ENCODE measurements at regions not wholly inside any gene's neighbourhood (a gene's known extent, or its start where the extent isn't known, plus 50 kb on each side); places are given as distances from the start of the nearest gene placed in this dataset.
"Not testable (repeated sequence)": the region's sequence is repeated elsewhere in the genome, so short reads cannot be mapped to it uniquely, and the experiment has no call there.

DNA sequence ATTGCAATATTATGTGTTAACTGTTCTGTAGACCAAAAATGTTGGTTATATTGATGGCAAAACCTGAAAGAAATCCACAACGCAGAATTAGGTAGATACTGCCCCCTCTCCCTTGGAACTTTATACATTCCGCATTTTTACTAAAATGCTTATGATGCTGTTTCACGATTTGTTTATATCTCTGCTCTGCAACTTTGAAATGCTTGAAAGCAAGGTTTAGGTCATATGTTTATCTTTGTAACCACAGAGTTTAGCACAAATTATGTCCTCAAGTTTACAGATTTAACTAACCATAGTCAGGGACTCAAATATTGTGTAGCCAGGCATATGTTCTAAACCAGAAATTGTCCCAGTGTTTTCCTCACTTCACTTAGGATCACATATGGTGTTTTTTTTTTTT, 66.1 kb upstream of the H2AZ1 start:
- DNase-seq: no peak
- TF ChIP-seq POLR2A (IDR thresholded peaks at IDR 0.05): no peak
- TF ChIP-seq, protein P1, sequence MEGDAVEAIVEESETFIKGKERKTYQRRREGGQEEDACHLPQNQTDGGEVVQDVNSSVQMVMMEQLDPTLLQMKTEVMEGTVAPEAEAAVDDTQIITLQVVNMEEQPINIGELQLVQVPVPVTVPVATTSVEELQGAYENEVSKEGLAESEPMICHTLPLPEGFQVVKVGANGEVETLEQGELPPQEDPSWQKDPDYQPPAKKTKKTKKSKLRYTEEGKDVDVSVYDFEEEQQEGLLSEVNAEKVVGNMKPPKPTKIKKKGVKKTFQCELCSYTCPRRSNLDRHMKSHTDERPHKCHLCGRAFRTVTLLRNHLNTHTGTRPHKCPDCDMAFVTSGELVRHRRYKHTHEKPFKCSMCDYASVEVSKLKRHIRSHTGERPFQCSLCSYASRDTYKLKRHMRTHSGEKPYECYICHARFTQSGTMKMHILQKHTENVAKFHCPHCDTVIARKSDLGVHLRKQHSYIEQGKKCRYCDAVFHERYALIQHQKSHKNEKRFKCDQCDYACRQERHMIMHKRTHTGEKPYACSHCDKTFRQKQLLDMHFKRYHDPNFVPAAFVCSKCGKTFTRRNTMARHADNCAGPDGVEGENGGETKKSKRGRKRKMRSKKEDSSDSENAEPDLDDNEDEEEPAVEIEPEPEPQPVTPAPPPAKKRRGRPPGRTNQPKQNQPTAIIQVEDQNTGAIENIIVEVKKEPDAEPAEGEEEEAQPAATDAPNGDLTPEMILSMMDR (IDR thresholded peaks at IDR 0.05 in 4 of 5, conservative IDR thresholded peaks at IDR 0.05 in 1 of 5): no peak
- H3K4me1 ChIP-seq: no peaks in the 10 kb centered on the region
- H3K9me3 ChIP-seq: no peaks in the 10 kb centered on the region
- in situ Hi-C loops (cut with MboI; ENCODE audit: low sequenced_read_pairs in 4 of 4): no loop called here
- H3K27me3 ChIP-seq: no peaks in the 10 kb centered on the region
- no peak for ATAC-seq
- H3K4me3 ChIP-seq: no peak overlapping the region
- intact Hi-C loops (cut with DNase I; ENCODE audit: low total_unique reads): no loop called here
- no peaks in the 10 kb centered on the region for H3K36me3 ChIP-seq
- H3K27ac ChIP-seq: no peak overlapping the region

DNA sequence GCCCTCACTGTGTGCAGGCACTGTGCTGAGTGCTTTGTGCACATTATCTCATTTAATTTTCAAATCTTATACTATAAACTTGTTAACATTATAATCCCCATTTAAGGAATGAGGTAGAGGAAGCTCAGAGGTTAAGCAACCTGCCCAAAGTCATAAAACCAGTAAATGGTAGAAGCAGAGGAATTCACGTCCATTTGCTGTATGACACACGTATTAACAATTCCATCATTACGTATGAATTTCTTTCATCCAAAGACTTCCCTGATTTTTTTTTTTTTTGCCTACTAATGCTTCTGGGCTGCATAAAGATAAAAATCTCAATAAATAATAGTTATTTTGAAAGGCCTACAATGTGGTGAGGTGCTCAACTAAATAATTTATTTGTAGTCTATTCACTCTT, 64.5 kb upstream of the H2AZ1 start:
- ATAC-seq: no peak

DNA sequence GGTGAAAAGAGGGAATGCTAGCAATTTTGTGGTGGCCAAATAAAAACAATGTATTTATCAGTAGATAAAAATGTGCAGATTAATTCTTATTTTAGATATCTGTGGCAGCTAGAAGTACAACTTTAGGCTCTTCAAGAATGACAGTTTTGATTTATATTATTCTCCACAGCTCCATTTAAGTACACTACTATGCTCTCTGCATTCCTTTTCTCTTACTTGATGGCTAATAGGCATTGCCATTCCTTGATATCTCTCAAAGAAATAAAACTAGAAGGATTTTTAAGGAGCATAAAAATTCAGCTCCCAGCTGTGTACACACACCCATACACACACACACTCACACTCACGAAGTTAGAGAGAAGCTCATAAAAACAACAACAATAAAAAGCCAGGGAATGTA, 59.4 kb upstream of the H2AZ1 start:
- Histone ChIP-seq H3K4me3 (no peak overlapping the region), H3K9me3 (no peaks in the 10 kb centered on the region), H3K27me3 (no peaks in the 10 kb centered on the region), H3K4me1 (no peaks in the 10 kb centered on the region), H3K36me3 (no peaks in the 10 kb centered on the region), H3K27ac (no peak overlapping the region)
- TF ChIP-seq POLR2A (IDR thresholded peaks at IDR 0.05): no peak
- TF ChIP-seq, protein P1 (IDR thresholded peaks at IDR 0.05 in 4 of 5, conservative IDR thresholded peaks at IDR 0.05 in 1 of 5): no peak
- DNase-seq (no peak), ATAC-seq (no peak)
- intact Hi-C loops (cut with DNase I; ENCODE audit: low total_unique reads): no loop called here
- in situ Hi-C loops (cut with MboI; ENCODE audit: low sequenced_read_pairs in 4 of 4): no loop called here

More for the DNA sequence above, 64.5 kb upstream of the H2AZ1 start:
- in situ Hi-C loops (cut with MboI; ENCODE audit: low sequenced_read_pairs in 4 of 4): no loop called here
- no peak for TF ChIP-seq POLR2A (IDR thresholded peaks at IDR 0.05)
- TF ChIP-seq, protein P1 (IDR thresholded peaks at IDR 0.05 in 4 of 5, conservative IDR thresholded peaks at IDR 0.05 in 1 of 5): no peak
- no peaks in the 10 kb centered on the region for H3K27me3 ChIP-seq
- no peak for DNase-seq
- intact Hi-C loops (cut with DNase I; ENCODE audit: low total_unique reads): no loop called here
- H3K36me3 ChIP-seq: no peaks in the 10 kb centered on the region
- no peak overlapping the region for H3K4me3 ChIP-seq
- no peaks in the 10 kb centered on the region for H3K4me1 ChIP-seq
- H3K9me3 ChIP-seq: no peaks in the 10 kb centered on the region
- H3K27ac ChIP-seq: no peak overlapping the region

DNA sequence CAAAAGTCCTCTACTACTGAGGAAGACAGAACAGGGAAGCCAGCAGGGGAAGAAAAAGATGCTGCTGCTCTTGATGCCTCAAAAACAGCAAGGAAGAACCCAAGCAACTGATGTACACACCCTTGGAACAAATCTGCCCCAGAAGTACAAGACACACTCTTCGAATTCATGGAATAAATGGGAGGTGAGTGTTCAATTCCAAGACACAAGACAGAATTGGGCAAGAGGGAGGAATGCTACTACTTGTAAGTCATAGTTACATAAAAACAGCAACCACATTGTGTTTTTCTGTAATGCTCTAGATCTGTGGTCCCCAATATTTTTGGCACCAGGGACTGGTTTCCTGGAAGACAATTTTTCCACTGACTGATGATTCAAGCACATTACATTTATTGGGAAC, 58.0 kb upstream of the H2AZ1 start:
- in situ Hi-C loops (cut with MboI; ENCODE audit: low sequenced_read_pairs in 4 of 4) (no loop called here), intact Hi-C loops (cut with DNase I; ENCODE audit: low total_unique reads) (no loop called here)
- no peak overlapping the region for H3K27ac ChIP-seq
- no peak for DNase-seq
- H3K27me3 ChIP-seq: no peaks in the 10 kb centered on the region
- no peaks in the 10 kb centered on the region for H3K36me3 ChIP-seq
- no peak for ATAC-seq
- no peaks in the 10 kb centered on the region for H3K4me1 ChIP-seq
- TF ChIP-seq, protein P1 (IDR thresholded peaks at IDR 0.05 in 4 of 5, conservative IDR thresholded peaks at IDR 0.05 in 1 of 5): no peak
- TF ChIP-seq POLR2A (IDR thresholded peaks at IDR 0.05): no peak
- no peak overlapping the region for H3K4me3 ChIP-seq
- no peaks in the 10 kb centered on the region for H3K9me3 ChIP-seq

DNA sequence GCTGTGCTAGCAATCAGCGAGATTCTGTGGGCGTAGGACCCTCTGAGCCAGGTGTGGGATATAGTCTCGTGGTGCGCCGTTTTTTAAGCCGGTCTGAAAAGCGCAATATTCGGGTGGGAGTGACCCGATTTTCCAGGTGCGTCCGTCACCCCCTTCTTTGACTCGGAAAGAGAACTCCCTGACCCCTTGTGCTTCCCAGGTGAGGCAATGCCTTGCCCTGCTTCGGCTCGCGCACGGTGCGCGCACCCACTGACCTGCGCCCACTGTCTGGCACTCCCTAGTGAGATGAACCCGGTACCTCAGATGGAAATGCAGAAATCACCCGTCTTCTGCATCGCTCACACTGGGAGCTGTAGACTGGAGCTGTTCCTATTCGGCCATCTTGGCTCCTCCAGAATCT, 56.1 kb upstream of the H2AZ1 start:
- ATAC-seq; DNase-seq; H3K36me3 ChIP-seq; H3K27me3 ChIP-seq; H3K27ac ChIP-seq; intact Hi-C loops (cut with DNase I; ENCODE audit: low total_unique reads); H3K4me3 ChIP-seq; H3K4me1 ChIP-seq; in situ Hi-C loops (cut with MboI; ENCODE audit: low sequenced_read_pairs in 4 of 4); H3K9me3 ChIP-seq: not testable (repeated sequence)

All from gastrocnemius medialis (tissue), 4 donors.